ENCODE measurements at regions not wholly inside any gene's neighbourhood (a gene's known extent, or its start where the extent isn't known, plus 50 kb on each side); places are given as distances from the start of the nearest gene placed in this dataset.

DNA sequence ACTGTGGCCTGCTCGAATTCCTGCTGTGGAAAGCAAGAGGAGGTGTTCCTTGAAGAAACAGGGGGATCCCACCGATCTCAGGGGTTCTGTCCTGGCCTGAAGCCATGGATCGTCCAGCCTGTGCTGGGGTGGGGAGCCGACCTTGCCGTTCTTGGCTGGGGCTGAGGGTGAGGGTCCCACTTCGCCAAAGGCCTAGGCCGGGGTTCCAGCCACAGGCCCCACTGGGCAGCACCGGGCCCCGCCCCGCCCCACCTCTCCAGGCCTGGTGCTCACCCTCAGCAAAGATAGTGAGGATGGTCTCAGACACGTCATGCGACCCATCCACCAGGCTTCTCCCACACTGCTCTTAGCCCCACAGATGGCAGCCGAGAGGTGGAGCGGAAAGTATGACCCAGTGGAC is 51.4 kb upstream of the ZNF716 start:
- no peaks in the 10 kb centered on the region for H3K27me3 Mint-ChIP-seq
- H3K36me3 Mint-ChIP-seq, result peaks cover 0 to 29% (median 5%) of the 10 kb centered on the region in 3 donors
- DNase-seq (no peak), ATAC-seq (no peak)
- H3K27ac Mint-ChIP-seq, result no peak overlapping the region
- H3K9me3 Mint-ChIP-seq, result peaks cover 0 to 63% (median 31%) of the 10 kb centered on the region in 9 donors
- no peak overlapping the region for H3K4me3 Mint-ChIP-seq
- no peaks in the 10 kb centered on the region for H3K4me1 Mint-ChIP-seq
- POLR2A ChIA-PET, result no interaction called here

DNA sequence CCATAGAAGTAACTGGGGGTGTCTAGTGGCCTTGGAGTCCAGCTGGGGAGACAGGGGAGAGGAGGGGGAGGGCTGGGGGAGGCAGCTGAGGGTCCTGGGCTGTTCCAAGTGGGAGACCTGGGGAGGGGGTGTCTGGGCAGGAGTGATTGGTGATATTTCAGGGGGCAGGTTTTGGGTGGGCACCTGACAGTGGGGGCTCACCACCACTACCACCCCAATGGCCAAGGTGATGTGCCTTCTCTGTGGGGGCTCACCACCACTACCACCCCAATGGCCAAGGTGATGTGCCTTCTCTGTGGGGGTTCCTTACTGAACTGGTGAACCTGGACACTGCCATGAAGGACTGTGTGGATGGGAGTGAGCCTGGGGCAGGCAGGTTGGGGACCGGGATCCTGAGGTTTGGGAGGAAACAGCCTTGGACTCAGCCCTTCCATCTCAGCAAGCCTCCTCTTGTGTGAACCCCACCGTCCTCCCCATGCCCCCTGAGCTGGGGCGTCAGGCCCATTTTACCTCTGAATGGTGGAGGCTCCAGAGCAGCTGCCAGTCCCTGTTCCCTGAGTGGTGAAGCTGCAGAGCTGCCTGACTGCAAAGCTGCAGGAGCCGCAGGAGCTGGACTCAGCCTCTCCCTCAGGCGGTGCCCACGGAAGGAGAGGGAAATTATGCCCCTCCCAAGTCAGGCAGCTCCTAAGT is 50.6 kb upstream of the ZNF716 start:
- Mint-ChIP-seq H3K9me3 (peaks cover 0 to 67% (median 31%) of the 10 kb centered on the region in 9 donors), H3K36me3 (peaks cover 0 to 32% (median 5%) of the 10 kb centered on the region in 3 donors), H3K27me3 (no peaks in the 10 kb centered on the region), H3K27ac (no peak overlapping the region), H3K4me3 (no peak overlapping the region), H3K4me1 (no peaks in the 10 kb centered on the region)
- DNase-seq (no peak), ATAC-seq (no peak)
- POLR2A ChIA-PET, result no interaction called here

DNA sequence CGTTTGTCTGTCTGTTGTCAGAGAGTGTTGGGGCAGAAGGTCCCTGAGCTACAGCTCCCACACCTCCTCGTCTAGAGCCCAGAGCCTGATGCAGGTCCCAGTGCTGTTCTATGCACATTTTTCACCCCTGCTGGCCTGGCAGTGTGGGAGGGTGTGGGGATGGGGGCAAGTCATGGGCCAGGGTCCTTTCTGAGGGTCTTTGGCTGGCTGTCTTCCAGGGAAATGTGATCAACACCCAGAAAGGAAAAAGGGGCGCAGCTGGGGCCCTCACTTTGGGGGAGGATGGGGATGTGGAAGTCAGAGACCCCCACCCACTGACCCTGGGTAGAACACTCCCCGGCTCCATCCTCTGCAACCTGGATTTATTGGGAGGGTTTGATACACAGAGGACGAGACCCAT is 50.0 kb upstream of the ZNF716 start:
- H3K27me3 Mint-ChIP-seq, result no peaks in the 10 kb centered on the region
- H3K9me3 Mint-ChIP-seq, result peaks cover 0 to 67% (median 31%) of the 10 kb centered on the region in 9 donors
- no peak overlapping the region for H3K4me3 Mint-ChIP-seq
- no peaks in the 10 kb centered on the region for H3K4me1 Mint-ChIP-seq
- peaks cover 0 to 28% (median 1%) of the 10 kb centered on the region in 3 donors for H3K36me3 Mint-ChIP-seq
- no peak for DNase-seq
- no peak overlapping the region for H3K27ac Mint-ChIP-seq
- no peak for ATAC-seq
- POLR2A ChIA-PET, result no interaction called here
